Hippocampal formation (tissue), 2 donors: ENCODE measurements at regions not wholly inside any gene's neighbourhood (a gene's known extent, or its start where the extent isn't known, plus 50 kb on each side); places are given as distances from the start of the nearest gene placed in this dataset.

Experiments used
- DNase-seq, 2 donors: peaks; one replicate each; lab custom pipeline; 2025; lab: John Stamatoyannopoulos, UW

- no peak for DNase-seq
These were observed 553.9 kb downstream of the VRK1 start for GRCh38 chr14:97350894-97351731.

GRCh38 chr14:97353102-97353501, 555.9 kb downstream of the VRK1 start:
- DNase-seq, result no peak

- no peak for DNase-seq
These were observed 557.0 kb downstream of the VRK1 start for GRCh38 chr14:97354119-97354722.

- DNase-seq, result no peak
These were observed 562.2 kb downstream of the VRK1 start for GRCh38 chr14:97359341-97359740.

- no peak for DNase-seq
These were observed 564.0 kb downstream of the VRK1 start for GRCh38 chr14:97361181-97361580.

GRCh38 chr14:97361958-97362357, 564.8 kb downstream of the VRK1 start:
- no peak for DNase-seq

- DNase-seq, result no peak
These were observed 569.2 kb downstream of the VRK1 start for GRCh38 chr14:97366400-97366799.

- no peak for DNase-seq
These were observed 570.1 kb downstream of the VRK1 start for GRCh38 chr14:97367278-97367677.

GRCh38 chr14:97368049-97368448, 570.9 kb downstream of the VRK1 start:
- DNase-seq, result no peak

- no peak for DNase-seq
These were observed 571.9 kb downstream of the VRK1 start for GRCh38 chr14:97368900-97369564.

GRCh38 chr14:97369901-97370300, 572.7 kb downstream of the VRK1 start:
- DNase-seq, result no peak

- DNase-seq, result no peak
These were observed 579.1 kb downstream of the VRK1 start for GRCh38 chr14:97376310-97376709.

GRCh38 chr14:97377550-97377949, 580.4 kb downstream of the VRK1 start:
- DNase-seq, result no peak

- DNase-seq, result no peak
These were observed 581.9 kb downstream of the VRK1 start for GRCh38 chr14:97379091-97379531.

GRCh38 chr14:97380539-97380941, 583.4 kb downstream of the VRK1 start:
- DNase-seq, result no peak

GRCh38 chr14:97381309-97381708, 584.1 kb downstream of the VRK1 start:
- no peak for DNase-seq

GRCh38 chr14:97382616-97383226, 585.5 kb downstream of the VRK1 start:
- DNase-seq, result no peak

GRCh38 chr14:97385727-97386126, 588.5 kb downstream of the VRK1 start:
- DNase-seq, result no peak

- DNase-seq, result no peak
These were observed 590.2 kb downstream of the VRK1 start for GRCh38 chr14:97387252-97387874.

GRCh38 chr14:97388408-97388807, 591.2 kb downstream of the VRK1 start:
- DNase-seq, result no peak

GRCh38 chr14:97390096-97390724, 593.0 kb downstream of the VRK1 start:
- no peak for DNase-seq

- DNase-seq, result no peak
These were observed 596.1 kb downstream of the VRK1 start for GRCh38 chr14:97393244-97393643.
